Mammary epithelial cell (primary cell): ENCODE measurements at regions not wholly inside any gene's neighbourhood (a gene's known extent, or its start where the extent isn't known, plus 50 kb on each side); places are given as distances from the start of the nearest gene placed in this dataset.

ENCODE experiments used
- CTCF ChIP-seq, 2 donors: IDR thresholded peaks in 1 of 2; conservative IDR thresholded peaks in 1 of 2; 2 replicates each; pipeline ENCODE4 v1.5.1; 2011 to 2012; ENCODE audit warnings: inconsistent platforms in 2 of 2, low read length in 2 of 2, mild to moderate bottlenecking in 2 of 2, control low read depth in 1 of 2, low read depth in 1 of 2; ENCODE audit not compliant: insufficient read depth in 1 of 2; ENCODE audit errors: extremely low read depth in 1 of 2
- EZH2 ChIP-seq: IDR thresholded peaks from 2 replicates; pipeline ENCODE4 v1.6.1; 2012; ENCODE audit warnings: low read length, inconsistent platforms, borderline replicate concordance

GRCh38 chr18:46271488-46271887 is 167.3 kb downstream of the HAUS1 start:
- TF ChIP-seq CTCF (conservative IDR thresholded peaks at IDR 0.05 in 1 of 2, IDR thresholded peaks at IDR 0.05 in 1 of 2; ENCODE audit: extremely low read depth in 1 of 2, insufficient read depth in 1 of 2, low read depth in 1 of 2, low read length in 2 of 2) (no peak), EZH2 (no peak)
